GM21528 (cell line): ENCODE measurements at regions not wholly inside any gene's neighbourhood (a gene's known extent, or its start where the extent isn't known, plus 50 kb on each side); places are given as distances from the start of the nearest gene placed in this dataset.

Experiments used
- ATAC-seq: cut with Tn5 transposase; IDR thresholded peaks from one replicate; pipeline ENCODE4 v1.9.1; 2021; ENCODE audit warnings: mild to moderate bottlenecking, moderate library complexity; ENCODE audit not compliant: unreplicated experiment, low FRiP score

DNA sequence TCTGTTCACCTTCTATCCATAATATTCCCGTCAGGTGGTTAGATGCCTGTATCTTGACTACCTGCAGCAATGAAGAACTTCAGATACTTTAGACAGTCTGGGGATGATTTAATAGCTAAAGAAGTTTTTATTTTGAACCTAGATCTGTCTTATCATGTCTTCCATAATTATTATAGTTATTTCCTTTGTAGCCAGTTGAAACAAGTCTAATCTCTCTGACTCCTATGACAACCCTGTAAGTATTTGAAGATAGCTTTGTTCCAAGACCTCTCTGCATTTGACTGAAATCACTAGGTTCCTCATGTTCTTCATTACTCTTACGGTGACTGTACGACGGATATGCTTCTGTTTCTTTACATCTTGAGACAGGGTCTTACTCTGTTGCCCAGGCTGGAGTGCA, 316.6 kb upstream of the BMP2 start:
- ATAC-seq: no peak

DNA sequence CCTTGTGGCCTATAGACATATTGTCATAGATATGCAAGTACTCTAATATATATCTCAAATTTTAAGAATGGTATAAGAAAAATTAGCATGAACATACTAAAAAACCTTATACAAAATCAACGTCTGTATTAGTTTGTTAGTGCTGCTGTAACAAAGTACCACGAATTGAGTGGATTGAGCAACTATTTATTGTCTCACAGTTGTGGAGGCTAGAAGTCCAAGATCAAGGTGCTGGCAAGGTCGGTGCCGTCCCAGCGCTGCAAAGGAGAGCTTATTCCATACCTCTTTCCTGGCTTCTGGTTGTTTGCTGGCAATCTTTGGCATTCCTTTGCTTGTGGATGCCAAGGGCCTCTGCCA, 317.6 kb upstream of the FERMT1 start:
- no peak for ATAC-seq

DNA sequence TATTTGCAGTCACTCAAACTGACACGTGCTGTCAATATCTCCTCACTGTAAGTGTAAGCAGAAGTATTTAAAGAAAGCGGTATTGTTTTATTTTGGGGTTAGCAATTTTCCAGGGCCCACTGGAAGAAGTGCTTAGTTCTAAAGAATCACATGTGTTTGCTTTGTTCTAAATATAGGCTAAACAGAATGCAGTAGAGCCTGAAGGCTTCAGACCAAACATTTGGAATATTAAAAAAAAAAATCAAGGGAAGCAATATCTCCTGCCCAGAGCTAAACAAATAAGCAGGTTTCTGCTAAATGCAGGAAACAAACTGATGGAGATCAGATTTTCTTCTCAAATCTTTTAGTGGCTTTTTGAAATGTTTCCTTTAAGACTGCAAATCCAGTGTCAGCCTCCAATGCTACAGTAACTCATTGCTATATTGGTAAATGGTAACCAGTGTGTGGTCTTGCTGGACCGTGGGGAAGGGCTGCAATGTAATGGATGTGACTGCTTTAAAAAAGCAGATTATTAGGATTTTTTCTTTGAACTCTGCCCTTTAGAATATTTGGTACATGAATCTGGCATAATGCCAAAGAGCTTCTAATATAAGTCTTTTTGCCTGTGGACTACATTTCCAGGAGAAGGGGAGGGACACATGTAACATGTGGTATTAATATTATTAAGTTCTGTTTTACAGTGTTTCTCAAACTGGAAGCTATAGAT, 317.1 kb upstream of the FERMT1 start:
- no peak for ATAC-seq

- no peak for ATAC-seq
Observed at GRCh38 chr20:6434131-6434530, 311.3 kb upstream of the FERMT1 start.

- no peak for ATAC-seq
Observed at GRCh38 chr20:6430381-6430780, 307.6 kb upstream of the FERMT1 start.

GRCh38 chr20:6426287-6426891, 303.6 kb upstream of the FERMT1 start:
- no peak for ATAC-seq

GRCh38 chr20:6421321-6422248, 298.8 kb upstream of the FERMT1 start:
- ATAC-seq: no peak

- ATAC-seq: no peak
Observed at GRCh38 chr20:6420336-6420735, 297.5 kb upstream of the FERMT1 start.

DNA sequence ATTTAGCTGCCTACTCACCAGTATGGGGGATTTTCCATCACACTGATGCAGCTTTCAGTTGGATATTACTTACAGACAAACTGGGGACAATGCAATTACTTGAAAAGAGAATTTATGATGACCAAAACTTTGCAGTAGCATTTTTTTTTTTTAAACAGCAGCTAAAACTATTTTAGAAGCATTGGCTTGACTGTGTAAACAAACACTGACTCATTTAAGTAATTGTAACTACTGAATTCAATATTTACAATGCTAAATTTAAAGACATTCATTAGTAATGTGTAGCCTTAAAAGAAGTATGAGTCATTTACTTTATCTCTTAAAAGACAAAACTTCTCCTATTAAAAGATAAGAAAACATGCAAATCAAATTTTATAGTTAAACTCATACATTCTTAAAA, 295.9 kb upstream of the FERMT1 start:
- ATAC-seq: no peak

DNA sequence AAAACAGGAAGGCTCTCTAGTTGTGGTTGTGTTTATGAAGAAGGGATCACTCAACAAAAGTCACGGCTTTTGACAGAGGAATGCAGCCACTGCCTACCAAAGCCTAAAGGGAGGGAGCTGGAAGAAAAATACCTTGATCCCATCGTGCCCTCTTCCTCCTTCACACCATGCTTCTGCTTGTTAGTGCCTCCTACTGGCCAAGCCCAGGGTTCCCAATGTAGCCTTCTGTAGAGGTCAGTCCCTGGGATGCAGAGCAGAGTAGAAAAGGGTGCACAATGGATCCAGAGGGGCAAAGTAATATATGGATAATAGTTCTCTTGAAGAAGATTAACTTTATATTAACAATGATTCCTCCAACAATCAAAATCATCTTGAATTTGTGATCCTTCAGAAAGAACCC, 293.5 kb upstream of the FERMT1 start:
- ATAC-seq: no peak

GRCh38 chr20:6411651-6412050, 288.8 kb upstream of the FERMT1 start:
- ATAC-seq: no peak

GRCh38 chr20:6410721-6411120, 287.9 kb upstream of the FERMT1 start:
- ATAC-seq: no peak

- no peak for ATAC-seq
Observed at GRCh38 chr20:6407163-6407562, 284.3 kb upstream of the FERMT1 start.

DNA sequence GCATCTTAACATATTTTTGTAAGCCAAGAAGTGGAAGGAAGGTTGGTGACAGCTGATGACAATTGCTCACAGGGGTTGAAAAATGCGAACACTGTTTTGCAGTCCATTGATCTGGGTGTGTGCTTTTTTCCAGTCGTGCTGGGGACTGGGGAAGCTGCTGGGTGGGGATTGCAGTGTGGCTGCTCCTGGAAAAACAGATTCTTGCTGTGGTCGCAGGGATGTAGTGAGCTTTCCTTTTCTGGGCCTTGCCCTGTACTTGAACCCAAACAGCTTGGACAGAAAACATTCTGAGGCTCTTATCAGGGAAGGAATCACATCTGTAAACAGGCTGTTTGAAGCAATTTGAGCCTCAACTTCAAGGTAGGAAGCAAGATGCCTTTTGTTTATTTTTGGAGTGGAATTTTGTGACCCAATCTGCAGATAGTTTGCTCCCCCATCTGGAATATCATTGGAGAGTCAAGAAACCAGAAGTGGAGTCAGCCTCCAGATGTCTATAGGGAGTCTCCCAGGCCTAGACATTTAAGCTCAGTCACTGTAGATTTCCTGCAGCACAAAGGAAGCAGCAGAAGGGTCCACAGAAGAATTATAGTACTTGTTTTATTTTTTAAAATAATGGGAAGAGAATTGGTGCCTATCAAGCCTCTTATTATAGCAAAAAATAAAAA, 279.2 kb upstream of the FERMT1 start:
- ATAC-seq: no peak

GRCh38 chr20:6397115-6397514, 274.3 kb upstream of the FERMT1 start:
- no peak for ATAC-seq

- ATAC-seq: no peak
Observed at GRCh38 chr20:6395695-6396094, 272.9 kb upstream of the FERMT1 start.

DNA sequence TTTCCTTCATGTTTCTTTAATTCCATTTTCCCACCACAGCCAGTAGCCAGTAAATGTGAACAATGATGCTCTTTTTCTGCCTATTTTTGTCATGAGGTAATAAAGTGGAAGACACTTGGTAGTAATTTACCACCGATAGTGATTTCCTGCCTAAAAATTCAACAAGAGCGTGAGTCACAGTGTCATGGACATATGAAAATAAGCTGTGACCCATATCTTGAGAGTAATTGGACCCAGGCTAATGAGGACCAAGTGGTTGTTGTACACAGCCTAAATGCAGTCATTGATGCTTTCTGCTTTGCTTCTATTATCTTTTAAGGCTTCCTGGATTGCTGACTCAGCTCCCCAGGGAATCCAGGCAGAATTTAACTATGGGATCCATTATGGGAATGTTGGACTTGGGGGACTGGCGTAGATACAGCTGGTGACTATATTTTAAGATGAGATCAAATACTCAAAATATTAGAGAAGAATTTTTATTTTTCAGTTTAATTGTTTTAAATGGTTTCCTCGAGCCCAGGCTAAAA, 265.9 kb upstream of the FERMT1 start:
- no peak for ATAC-seq

DNA sequence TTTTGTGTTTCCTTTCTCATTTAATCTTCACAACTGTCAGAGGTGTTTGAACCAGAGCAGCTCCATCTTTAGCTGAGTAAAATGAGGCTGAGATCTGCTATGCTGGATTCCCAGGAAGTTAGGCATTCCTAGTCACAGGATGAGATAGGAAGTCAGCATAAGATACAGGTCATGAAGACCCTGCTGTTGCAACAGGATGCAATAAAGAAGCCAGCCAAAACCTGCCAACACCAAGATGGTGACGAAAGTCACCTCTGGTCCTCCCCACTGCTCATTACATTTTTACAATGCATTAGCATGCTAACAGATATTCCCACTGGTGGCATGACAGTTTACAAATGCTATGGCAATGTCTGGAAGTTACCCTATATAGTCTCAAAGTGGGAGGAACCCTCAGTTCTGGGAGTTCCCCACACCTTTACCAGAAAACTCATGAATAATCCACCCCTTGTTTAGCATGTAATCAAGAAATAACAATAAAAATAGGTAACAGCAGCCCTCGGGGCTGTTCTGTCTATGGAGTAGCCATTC, 262.2 kb upstream of the FERMT1 start:
- no peak for ATAC-seq

DNA sequence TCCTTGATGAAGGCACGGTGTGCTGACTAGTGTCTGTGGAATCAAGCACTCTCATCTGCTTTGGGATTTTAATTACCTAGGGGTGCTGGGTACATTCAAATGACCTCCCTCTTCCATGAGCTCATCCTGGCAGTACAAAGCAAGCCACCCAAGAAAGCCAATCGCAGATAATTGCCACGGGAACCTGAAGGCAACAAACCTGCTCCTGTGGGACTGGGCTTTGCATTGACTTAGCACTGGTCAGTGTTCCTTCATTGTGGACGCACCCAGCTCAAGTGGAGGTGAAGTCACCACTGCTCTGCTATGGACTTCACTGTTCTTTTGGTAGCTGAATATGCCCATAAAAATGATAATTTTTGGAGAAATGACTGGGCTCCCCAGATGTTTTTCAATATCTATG, 261.6 kb upstream of the FERMT1 start:
- no peak for ATAC-seq

GRCh38 chr20:6381887-6382286, 259.1 kb upstream of the FERMT1 start:
- ATAC-seq: no peak

- ATAC-seq: no peak
Observed at GRCh38 chr20:6362245-6362644, 239.4 kb upstream of the FERMT1 start.
